Astrocyte (in vitro differentiated cells and primary cell): ENCODE measurements at regions not wholly inside any gene's neighbourhood (a gene's known extent, or its start where the extent isn't known, plus 50 kb on each side); places are given as distances from the start of the nearest gene placed in this dataset.

Source experiments
- EZH2 ChIP-seq: IDR thresholded peaks from 2 replicates; pipeline ENCODE4 v1.6.1; 2012; ENCODE audit warnings: mild to moderate bottlenecking, low read length, inconsistent platforms; ENCODE audit not compliant: insufficient read depth
- TF ChIP-seq, protein P1 (sequence below): IDR thresholded peaks from 2 replicates; pipeline ENCODE4 v1.5.1; 2011; ENCODE audit warnings: low read depth, mild to moderate bottlenecking, inconsistent platforms, low read length, moderate library complexity; ENCODE audit not compliant: insufficient read depth

DNA sequence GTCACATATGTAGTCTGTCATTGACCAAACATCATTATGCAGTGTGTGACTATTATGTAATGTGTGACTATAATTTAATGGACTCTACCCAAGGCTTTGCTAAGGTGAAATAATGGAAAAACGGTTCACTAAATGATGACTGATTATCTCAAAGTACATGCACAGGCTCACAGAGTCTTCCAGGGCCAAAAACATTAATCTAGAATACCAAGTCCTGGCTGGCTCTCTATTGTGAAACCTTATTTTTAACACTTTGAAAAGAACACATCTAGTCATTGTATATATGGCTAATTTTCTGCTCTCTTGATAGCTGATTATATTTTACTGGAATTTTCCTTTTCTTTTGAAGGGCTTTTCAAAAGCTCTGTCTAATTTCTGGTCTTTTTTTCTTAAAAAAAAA lies 102.9 kb upstream of the THUMPD2 start:
- TF ChIP-seq, protein P1, sequence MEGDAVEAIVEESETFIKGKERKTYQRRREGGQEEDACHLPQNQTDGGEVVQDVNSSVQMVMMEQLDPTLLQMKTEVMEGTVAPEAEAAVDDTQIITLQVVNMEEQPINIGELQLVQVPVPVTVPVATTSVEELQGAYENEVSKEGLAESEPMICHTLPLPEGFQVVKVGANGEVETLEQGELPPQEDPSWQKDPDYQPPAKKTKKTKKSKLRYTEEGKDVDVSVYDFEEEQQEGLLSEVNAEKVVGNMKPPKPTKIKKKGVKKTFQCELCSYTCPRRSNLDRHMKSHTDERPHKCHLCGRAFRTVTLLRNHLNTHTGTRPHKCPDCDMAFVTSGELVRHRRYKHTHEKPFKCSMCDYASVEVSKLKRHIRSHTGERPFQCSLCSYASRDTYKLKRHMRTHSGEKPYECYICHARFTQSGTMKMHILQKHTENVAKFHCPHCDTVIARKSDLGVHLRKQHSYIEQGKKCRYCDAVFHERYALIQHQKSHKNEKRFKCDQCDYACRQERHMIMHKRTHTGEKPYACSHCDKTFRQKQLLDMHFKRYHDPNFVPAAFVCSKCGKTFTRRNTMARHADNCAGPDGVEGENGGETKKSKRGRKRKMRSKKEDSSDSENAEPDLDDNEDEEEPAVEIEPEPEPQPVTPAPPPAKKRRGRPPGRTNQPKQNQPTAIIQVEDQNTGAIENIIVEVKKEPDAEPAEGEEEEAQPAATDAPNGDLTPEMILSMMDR: no peak
- TF ChIP-seq EZH2: no peak
